WTC11 (cell line): ENCODE measurements at regions not wholly inside any gene's neighbourhood (a gene's known extent, or its start where the extent isn't known, plus 50 kb on each side); places are given as distances from the start of the nearest gene placed in this dataset.

Experiments used
- ATF1 ChIP-seq: sonication (generic); formaldehyde crosslinking; IDR thresholded peaks from 2 replicates; pipeline ENCODE4 v1.8.1; 2023; ENCODE audit warnings: mild to moderate bottlenecking, moderate library complexity, missing genetic modification reagents
- ELF4 ChIP-seq: sonication (generic); formaldehyde crosslinking; IDR thresholded peaks from 2 replicates; pipeline ENCODE4 v1.8.1; 2022; ENCODE audit warnings: low read depth, mild to moderate bottlenecking, moderate library complexity, missing genetic modification reagents
- JUN ChIP-seq: sonication (generic); formaldehyde crosslinking; IDR thresholded peaks from 2 replicates; pipeline ENCODE4 v1.8.0; 2023; ENCODE audit warnings: mild to moderate bottlenecking, missing genetic modification reagents
- KAT7 ChIP-seq: sonication (generic); formaldehyde crosslinking; IDR thresholded peaks from 2 replicates; pipeline ENCODE4 v1.8.1; 2023; ENCODE audit warnings: missing genetic modification reagents, mild to moderate bottlenecking, borderline replicate concordance
- PRDM15 ChIP-seq: sonication (generic); formaldehyde crosslinking; IDR thresholded peaks from 2 replicates; pipeline ENCODE4 v1.8.0; 2022; ENCODE audit warnings: missing genetic modification reagents
- PREB ChIP-seq: sonication (generic); formaldehyde crosslinking; IDR thresholded peaks from 2 replicates; pipeline ENCODE4 v1.8.1; 2022; ENCODE audit warnings: mild to moderate bottlenecking, missing genetic modification reagents, moderate library complexity, borderline replicate concordance
- SMAD4 ChIP-seq: sonication (generic); formaldehyde crosslinking; IDR thresholded peaks from 2 replicates; pipeline ENCODE4 v1.8.0; 2022; ENCODE audit warnings: mild to moderate bottlenecking, missing genetic modification reagents
- TCF7 ChIP-seq: sonication (generic); formaldehyde crosslinking; IDR thresholded peaks from 2 replicates; pipeline ENCODE4 v1.8.0; 2022; ENCODE audit warnings: mild to moderate bottlenecking, low read depth, missing genetic modification reagents, moderate library complexity
- TEAD4 ChIP-seq: sonication (generic); formaldehyde crosslinking; IDR thresholded peaks from 2 replicates; pipeline ENCODE4 v1.8.0; 2022; ENCODE audit warnings: mild to moderate bottlenecking, missing genetic modification reagents
- TF ChIP-seq, protein P1 (sequence below): sonication (generic); formaldehyde crosslinking; IDR thresholded peaks from 2 replicates; pipeline ENCODE4 v1.8.1; 2022; ENCODE audit warnings: low read depth, missing genetic modification reagents, borderline replicate concordance
- TF ChIP-seq, protein P2 (sequence below): fragments of 200-600 bp; IDR thresholded peaks from 2 replicates; pipeline ENCODE4 v1.8.0; 2022; ENCODE audit warnings: antibody characterized with exemption
- TF ChIP-seq, protein P3 (sequence below): sonication (generic); formaldehyde crosslinking; IDR thresholded peaks from 2 replicates; pipeline ENCODE4 v1.8.1; 2023; ENCODE audit warnings: mild to moderate bottlenecking, missing genetic modification reagents, moderate library complexity
- TF ChIP-seq, protein P4 (sequence below): sonication (generic); formaldehyde crosslinking; IDR thresholded peaks from 2 replicates; pipeline ENCODE4 v1.8.0; 2022; ENCODE audit warnings: mild to moderate bottlenecking, missing genetic modification reagents
- TF ChIP-seq, protein P5 (sequence below): sonication (generic); formaldehyde crosslinking; IDR thresholded peaks from 2 replicates; pipeline ENCODE4 v1.8.0; 2022; ENCODE audit warnings: mild to moderate bottlenecking, missing genetic modification reagents

GRCh38 chr2:71908798-71909197, 238.9 kb downstream of the CYP26B1 start:
- TF ChIP-seq, protein P1, sequence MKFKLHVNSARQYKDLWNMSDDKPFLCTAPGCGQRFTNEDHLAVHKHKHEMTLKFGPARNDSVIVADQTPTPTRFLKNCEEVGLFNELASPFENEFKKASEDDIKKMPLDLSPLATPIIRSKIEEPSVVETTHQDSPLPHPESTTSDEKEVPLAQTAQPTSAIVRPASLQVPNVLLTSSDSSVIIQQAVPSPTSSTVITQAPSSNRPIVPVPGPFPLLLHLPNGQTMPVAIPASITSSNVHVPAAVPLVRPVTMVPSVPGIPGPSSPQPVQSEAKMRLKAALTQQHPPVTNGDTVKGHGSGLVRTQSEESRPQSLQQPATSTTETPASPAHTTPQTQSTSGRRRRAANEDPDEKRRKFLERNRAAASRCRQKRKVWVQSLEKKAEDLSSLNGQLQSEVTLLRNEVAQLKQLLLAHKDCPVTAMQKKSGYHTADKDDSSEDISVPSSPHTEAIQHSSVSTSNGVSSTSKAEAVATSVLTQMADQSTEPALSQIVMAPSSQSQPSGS (CRISPR knock-in tag), result no peak
- TF ChIP-seq PRDM15 (CRISPR knock-in tag) (no peak), ATF1 (CRISPR knock-in tag) (no peak), PREB (no peak), TCF7 (CRISPR knock-in tag) (no peak), KAT7 (CRISPR knock-in tag) (no peak), ELF4 (CRISPR knock-in tag) (no peak), JUN (CRISPR knock-in tag) (no peak), TEAD4 (CRISPR knock-in tag) (no peak), SMAD4 (CRISPR knock-in tag) (no peak)
- TF ChIP-seq, protein P2, sequence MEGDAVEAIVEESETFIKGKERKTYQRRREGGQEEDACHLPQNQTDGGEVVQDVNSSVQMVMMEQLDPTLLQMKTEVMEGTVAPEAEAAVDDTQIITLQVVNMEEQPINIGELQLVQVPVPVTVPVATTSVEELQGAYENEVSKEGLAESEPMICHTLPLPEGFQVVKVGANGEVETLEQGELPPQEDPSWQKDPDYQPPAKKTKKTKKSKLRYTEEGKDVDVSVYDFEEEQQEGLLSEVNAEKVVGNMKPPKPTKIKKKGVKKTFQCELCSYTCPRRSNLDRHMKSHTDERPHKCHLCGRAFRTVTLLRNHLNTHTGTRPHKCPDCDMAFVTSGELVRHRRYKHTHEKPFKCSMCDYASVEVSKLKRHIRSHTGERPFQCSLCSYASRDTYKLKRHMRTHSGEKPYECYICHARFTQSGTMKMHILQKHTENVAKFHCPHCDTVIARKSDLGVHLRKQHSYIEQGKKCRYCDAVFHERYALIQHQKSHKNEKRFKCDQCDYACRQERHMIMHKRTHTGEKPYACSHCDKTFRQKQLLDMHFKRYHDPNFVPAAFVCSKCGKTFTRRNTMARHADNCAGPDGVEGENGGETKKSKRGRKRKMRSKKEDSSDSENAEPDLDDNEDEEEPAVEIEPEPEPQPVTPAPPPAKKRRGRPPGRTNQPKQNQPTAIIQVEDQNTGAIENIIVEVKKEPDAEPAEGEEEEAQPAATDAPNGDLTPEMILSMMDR, result no peak
- TF ChIP-seq, protein P3, sequence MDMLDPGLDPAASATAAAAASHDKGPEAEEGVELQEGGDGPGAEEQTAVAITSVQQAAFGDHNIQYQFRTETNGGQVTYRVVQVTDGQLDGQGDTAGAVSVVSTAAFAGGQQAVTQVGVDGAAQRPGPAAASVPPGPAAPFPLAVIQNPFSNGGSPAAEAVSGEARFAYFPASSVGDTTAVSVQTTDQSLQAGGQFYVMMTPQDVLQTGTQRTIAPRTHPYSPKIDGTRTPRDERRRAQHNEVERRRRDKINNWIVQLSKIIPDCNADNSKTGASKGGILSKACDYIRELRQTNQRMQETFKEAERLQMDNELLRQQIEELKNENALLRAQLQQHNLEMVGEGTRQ (CRISPR knock-in tag), result no peak
- TF ChIP-seq, protein P4, sequence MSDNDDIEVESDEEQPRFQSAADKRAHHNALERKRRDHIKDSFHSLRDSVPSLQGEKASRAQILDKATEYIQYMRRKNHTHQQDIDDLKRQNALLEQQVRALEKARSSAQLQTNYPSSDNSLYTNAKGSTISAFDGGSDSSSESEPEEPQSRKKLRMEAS (CRISPR knock-in tag), result no peak
- TF ChIP-seq, protein P5, sequence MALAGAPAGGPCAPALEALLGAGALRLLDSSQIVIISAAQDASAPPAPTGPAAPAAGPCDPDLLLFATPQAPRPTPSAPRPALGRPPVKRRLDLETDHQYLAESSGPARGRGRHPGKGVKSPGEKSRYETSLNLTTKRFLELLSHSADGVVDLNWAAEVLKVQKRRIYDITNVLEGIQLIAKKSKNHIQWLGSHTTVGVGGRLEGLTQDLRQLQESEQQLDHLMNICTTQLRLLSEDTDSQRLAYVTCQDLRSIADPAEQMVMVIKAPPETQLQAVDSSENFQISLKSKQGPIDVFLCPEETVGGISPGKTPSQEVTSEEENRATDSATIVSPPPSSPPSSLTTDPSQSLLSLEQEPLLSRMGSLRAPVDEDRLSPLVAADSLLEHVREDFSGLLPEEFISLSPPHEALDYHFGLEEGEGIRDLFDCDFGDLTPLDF (CRISPR knock-in tag), result no peak
